ENCODE measurements at regions not wholly inside any gene's neighbourhood (a gene's known extent, or its start where the extent isn't known, plus 50 kb on each side); places are given as distances from the start of the nearest gene placed in this dataset.

DNA sequence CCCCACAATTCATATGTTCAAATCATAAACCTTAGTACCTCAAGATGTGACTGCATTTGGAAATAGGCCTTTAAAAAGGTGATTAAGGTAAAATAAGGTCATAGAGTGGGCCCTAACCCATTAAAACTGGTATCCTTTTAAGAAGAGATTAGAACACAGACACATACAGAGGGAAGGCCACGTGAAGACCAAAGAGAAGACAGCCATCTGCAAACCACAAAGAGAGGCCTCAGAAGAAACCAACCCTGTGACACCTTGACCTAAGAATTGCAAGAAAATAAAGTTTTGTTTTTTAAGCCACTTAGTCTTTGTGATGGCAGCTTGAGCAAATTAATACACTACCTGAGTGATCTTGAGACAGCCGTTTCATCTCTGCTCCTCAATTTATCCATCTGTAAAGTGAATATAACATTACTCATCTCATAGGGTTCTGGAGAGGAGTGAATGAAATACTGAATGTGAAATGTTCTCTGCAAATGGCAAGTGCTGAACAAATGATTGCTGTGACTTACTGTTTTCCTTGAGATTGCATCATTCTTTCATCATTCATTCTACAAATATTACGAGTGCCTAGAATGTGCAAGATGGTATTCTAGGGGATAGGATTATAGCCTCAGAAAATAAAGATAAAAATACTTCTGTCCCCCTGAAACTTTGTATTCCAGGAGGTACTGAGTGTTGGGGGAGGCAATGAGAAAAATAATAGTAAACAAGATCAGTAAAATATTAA, 222.0 kb upstream of the CDH13 start:
- no peak for DNase-seq

DNA sequence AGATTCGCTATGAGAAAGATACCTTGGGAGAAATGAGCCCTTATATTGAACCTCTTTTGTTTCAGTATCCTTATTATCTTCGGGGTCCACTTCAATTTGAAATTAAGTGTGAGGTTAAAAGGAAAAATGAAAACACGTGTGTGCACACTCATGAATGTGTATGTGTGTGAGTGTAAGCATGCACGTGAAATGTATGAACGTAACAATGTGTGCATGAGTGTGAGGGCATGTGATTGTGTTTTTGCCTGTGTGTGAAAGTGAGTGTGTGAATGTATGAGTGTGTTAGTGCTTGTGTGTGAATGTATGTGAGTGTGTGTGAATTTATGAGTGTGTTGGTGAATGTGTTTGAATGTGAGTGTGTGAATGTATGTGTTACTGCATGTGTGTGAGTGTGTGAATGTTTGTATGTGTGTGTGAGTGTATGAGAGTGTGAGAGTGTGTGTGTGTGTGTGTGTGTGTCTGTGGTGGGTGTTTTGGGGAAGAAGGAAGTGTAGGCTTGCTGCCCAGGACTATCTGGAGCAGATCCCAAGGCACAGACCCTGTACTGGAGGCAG, 224.0 kb upstream of the CDH13 start:
- no peak for DNase-seq

- DNase-seq = no peak
Observed at GRCh38 chr16:82400046-82400445, 226.7 kb upstream of the CDH13 start.

DNA sequence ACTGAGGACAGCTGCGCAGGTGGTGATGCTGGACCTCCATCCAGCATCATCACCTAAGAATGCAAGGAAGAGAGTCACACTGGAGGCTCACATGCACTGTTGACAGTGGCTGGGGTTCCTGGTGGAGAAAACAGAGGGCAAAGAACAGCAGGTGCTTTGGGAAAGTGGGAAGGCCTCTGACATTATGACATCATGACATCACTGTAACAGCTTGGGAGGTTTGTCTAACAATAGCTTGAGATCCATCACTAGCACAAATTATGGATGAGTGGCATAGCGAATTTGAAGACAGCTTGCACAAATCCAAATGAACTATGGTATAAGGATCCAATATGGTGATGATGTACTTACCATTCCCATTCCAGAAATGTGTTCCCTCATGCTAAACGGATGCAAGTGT, 226.5 kb upstream of the MPHOSPH6 start:
- DNase-seq = no peak

DNA sequence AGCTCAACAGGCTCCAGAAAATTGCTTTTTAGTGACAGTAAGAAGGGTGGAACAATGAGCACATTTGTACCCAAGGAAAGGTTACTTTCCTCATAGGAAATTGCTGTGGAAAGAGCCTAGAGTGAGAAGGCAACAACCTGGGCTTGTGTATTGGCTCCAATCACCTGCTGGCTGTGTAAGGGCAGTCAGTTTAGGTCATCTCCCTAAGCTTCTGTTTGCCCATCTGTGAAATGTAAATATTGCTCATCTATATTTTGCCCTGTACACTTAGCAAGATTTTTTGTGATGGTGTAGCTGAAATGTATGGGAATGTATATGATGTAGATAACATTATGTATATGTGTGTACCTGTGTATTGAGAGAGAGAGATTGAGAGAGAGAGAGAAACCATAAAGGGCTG, 225.2 kb upstream of the MPHOSPH6 start:
- DNase-seq = no peak

- DNase-seq = no peak
Observed at GRCh38 chr16:82391690-82392089, 221.7 kb upstream of the MPHOSPH6 start.

- DNase-seq = peak; percentile 5
Observed at GRCh38 chr16:82389956-82390650, 220.1 kb upstream of the MPHOSPH6 start.

DNA sequence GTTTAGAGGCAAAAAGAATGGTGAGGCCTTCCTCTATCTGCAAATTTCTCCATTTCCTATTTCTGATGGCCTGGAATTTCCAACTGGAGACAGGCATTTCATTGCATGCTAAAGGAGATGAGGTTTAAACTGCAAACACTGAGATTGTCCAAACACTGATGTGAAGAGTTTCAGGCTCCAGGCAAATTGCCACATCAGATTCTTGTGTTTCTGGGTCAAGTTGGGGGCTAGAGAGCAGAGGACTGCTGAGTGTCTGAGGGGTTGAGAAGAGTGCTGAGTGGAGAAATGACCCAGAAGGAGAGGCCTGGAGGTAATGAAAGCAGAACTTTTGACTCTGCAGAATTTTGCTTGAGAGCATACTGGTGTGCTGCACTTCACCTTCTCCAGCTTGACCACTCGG, 216.7 kb upstream of the MPHOSPH6 start:
- no peak for DNase-seq

DNA sequence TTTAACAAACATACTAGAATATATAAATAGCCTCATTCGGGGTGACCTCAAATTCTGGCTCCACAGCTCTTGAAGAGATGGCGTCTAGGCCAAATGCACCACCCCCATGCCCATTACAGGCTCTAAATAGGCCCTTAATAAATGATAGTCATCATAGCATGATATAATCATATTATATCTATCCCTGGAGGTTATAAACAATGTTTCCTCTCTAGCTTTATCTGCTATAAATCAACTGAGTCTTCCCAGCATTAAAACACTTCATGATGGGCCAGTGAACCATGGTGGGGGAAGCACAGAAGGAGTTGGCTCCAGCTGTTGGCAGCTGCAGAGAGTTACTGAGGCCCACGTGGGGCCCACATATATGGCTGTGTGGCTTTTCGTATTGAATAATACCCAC, 214.9 kb upstream of the MPHOSPH6 start:
- no peak for DNase-seq

GRCh38 chr16:82384017-82384416, 214.0 kb upstream of the MPHOSPH6 start:
- no peak for DNase-seq

- no peak for DNase-seq
Observed at GRCh38 chr16:82382521-82382920, 212.5 kb upstream of the MPHOSPH6 start.

- DNase-seq = no peak
Observed at GRCh38 chr16:82379551-82379950, 209.5 kb upstream of the MPHOSPH6 start.

DNA sequence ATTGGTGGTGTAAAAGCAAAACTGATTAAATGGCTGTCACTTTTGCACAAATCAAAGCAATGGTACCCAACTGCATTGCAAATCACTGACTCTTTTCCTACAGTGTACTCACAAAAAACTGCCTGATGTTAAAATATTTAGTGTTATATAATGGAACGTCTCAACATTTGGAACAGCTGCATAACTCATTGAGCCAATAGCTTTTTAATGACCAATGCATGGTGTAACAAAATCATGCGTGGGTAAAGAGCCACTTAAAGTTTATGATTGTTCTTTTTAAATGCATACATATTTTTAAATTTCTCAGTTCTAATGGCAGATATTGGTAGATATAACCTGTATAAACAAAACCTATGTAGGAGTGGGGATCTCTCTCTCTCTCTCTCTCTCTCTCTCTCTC, 204.0 kb upstream of the MPHOSPH6 start:
- DNase-seq = no peak

GRCh38 chr16:82370282-82370681, 200.3 kb upstream of the MPHOSPH6 start:
- no peak for DNase-seq

DNA sequence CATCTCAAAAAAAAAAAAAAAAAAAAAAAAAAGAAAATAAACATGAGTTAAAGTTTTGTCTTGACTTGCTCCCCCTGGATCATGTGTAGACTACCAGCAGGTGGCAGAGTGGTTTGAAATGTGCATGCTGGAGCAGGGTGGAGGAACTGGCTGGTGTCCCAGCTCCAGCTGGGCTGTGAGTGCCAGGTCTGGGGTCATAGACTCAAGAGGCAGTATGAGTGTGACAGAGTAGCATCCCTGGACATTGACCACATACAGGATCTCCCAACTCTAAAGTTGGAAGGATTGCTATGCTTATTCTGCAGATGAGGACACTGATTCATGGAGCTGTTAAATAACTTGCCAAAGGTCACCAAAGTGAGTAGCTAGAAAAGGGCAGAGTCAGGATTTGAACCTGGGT, 198.0 kb upstream of the MPHOSPH6 start:
- peak; percentile 10 for DNase-seq

- DNase-seq = no peak
Observed at GRCh38 chr16:82366462-82366861, 196.4 kb upstream of the MPHOSPH6 start.

DNA sequence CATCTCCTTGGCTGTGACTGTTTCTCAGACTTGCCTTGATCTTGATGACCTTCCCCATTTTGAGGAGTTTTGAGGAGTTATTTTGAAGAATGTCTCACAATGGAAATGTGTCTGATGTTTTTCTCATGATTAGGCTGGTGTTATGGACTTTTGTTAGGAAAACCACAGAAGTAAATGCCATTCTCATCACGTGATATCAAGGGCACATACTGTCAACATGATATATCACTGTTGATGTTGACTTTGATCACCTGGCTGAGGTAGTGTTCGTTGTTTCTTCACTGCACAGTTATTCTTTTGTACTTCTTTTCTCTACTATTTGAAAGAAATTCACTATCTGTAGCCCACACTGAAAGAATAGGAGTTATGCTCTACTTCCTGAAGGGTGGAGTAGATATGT, 194.7 kb upstream of the MPHOSPH6 start:
- DNase-seq = no peak

DNA sequence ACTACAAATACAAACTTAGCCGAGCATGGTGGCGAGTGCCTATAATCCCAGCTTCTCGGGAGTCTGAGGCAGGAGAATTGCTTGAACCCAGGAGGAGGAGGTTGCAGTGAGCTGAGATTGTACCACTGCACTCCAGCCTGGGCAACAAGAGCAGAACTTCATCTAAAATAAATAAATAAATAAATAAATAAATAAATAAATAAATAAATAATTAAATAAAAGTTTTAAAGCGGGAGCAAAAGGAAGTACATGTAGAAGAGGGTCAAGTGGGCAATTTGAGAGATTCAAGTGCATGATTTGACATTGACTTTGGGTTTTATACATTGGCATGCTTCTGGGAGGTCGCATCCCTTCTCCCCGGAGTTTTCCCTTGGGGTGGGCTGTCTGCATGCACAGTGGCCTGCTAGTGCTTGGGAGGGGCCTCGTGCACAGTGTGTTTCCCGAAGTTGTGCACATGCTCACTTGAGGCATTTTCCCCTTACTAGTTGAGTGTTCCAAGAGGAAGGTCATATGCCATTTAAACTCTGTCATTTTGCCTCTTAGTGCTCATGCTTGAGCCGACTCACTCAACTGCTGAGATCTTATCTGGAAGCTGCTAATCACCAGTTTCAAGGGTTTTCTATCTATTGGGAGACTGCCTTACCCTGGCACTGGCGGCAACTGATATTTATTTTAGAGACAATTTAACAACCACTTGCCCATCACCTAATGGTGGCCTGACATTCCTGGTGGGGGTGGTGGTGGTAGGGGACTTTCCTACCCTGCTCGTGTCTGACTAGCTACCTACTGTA, 193.2 kb upstream of the MPHOSPH6 start:
- no peak for DNase-seq

DNA sequence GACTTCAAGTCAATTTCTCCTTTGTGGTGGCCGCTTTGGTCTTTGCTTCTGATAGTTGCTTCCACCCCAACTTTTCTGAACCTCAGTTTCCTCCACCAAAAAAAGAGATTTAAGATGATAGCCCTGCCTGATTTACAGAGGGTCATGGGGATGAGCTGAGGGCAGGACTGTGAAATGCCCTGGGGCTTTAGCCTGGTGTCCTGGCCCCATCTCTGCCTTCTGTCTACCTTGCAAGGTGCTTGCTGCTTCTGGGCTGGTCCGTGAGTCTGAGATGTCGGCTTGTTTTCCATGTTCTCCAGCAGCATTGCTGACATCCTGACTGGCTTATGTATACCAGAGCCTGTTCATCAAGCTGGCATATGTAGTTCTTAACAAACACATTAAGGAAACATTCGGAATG, 191.9 kb upstream of the MPHOSPH6 start:
- DNase-seq = no peak

DNA sequence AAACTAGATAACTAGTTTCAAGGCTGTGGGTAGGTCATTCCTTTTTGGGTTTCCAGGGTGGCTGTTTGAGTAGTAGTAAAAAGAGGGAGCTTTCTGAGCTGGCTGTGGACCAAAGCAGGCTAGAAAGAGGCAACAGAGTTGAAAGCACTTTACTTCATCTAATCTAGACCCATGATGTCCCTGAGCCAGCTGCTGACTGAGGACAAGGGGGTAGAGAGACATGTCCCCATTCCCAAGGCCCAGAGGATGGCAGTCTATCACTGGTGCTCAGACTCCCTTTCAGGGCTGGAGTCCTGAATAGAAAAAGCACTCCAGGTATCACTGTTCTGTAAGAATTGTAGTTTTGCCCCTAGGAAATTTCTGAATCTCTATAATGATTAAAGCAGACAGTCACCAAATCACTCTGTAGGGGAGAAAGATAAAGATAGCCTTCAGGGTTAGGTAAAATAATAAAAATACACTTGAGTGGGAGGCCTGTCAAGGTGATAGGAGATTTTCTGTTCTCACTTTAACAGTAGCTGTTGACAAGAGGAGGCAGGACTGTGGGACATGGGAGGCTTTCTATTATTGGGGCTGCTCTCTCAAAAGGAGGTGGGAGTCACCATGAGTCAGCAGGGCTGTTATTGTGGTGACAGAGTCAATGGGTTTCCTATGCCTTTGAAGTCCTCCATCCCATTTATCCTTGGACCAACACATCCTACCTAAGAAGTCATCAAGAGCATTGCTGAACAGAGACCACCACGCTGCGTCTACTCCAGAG, 190.2 kb upstream of the MPHOSPH6 start:
- DNase-seq = no peak

GRCh38 chr16:82358606-82359221, 188.7 kb upstream of the MPHOSPH6 start:
- no peak for DNase-seq

GRCh38 chr16:82358161-82358560, 188.1 kb upstream of the MPHOSPH6 start:
- no peak for DNase-seq
